ENCODE measurements at regions not wholly inside any gene's neighbourhood (a gene's known extent, or its start where the extent isn't known, plus 50 kb on each side); places are given as distances from the start of the nearest gene placed in this dataset.

DNA sequence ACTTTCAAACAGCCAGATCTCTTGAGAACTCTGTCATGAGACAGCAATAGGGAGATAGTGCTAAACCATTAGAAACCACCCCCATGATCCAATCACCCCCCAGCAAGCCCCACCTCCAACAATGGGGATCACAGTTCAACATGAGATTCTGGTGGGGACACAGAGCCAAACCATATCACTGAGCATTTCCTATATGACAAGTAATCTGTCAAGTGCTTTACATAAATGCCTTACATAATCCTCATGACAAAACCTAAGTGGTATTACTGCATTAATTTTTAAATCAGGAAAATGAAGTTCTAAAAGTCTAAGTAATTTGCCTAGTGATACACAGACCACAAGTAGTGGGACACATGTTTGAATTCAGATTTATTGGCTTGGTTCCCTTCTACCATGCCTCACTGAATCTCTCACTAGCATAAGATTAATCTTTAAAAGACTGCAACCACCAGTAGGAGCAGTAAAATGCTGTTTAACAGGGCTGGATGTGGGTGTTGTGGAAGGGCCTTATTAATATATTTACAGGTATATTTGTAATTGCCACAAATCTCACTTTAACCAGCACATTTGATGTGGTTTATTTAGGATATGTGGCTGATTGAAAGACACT, 323.1 kb upstream of the FBXO33 start:
- no peak for TF ChIP-seq HNF4G (IDR thresholded peaks at IDR 0.05)
- TF ChIP-seq, protein P1, sequence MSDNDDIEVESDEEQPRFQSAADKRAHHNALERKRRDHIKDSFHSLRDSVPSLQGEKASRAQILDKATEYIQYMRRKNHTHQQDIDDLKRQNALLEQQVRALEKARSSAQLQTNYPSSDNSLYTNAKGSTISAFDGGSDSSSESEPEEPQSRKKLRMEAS (IDR thresholded peaks at IDR 0.05), result no peak
- TF ChIP-seq RAD21 (IDR thresholded peaks at IDR 0.05), result no peak
- no peak for TF ChIP-seq NR2F2 (IDR thresholded peaks at IDR 0.05)
- TF ChIP-seq, protein P2, sequence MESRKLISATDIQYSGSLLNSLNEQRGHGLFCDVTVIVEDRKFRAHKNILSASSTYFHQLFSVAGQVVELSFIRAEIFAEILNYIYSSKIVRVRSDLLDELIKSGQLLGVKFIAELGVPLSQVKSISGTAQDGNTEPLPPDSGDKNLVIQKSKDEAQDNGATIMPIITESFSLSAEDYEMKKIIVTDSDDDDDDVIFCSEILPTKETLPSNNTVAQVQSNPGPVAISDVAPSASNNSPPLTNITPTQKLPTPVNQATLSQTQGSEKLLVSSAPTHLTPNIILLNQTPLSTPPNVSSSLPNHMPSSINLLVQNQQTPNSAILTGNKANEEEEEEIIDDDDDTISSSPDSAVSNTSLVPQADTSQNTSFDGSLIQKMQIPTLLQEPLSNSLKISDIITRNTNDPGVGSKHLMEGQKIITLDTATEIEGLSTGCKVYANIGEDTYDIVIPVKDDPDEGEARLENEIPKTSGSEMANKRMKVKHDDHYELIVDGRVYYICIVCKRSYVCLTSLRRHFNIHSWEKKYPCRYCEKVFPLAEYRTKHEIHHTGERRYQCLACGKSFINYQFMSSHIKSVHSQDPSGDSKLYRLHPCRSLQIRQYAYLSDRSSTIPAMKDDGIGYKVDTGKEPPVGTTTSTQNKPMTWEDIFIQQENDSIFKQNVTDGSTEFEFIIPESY (IDR thresholded peaks at IDR 0.05), result no peak
- TF ChIP-seq, protein P3, sequence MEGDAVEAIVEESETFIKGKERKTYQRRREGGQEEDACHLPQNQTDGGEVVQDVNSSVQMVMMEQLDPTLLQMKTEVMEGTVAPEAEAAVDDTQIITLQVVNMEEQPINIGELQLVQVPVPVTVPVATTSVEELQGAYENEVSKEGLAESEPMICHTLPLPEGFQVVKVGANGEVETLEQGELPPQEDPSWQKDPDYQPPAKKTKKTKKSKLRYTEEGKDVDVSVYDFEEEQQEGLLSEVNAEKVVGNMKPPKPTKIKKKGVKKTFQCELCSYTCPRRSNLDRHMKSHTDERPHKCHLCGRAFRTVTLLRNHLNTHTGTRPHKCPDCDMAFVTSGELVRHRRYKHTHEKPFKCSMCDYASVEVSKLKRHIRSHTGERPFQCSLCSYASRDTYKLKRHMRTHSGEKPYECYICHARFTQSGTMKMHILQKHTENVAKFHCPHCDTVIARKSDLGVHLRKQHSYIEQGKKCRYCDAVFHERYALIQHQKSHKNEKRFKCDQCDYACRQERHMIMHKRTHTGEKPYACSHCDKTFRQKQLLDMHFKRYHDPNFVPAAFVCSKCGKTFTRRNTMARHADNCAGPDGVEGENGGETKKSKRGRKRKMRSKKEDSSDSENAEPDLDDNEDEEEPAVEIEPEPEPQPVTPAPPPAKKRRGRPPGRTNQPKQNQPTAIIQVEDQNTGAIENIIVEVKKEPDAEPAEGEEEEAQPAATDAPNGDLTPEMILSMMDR (IDR thresholded peaks at IDR 0.05; ENCODE audit: low read depth, low read length, missing input control), result no peak
- TF ChIP-seq FOXA1 (IDR thresholded peaks at IDR 0.05), result no peak
- no peak for TF ChIP-seq HNF4A (conservative IDR thresholded peaks at IDR 0.05)
- TF ChIP-seq YY1 (IDR thresholded peaks at IDR 0.05), result no peak
- TF ChIP-seq, protein P4, sequence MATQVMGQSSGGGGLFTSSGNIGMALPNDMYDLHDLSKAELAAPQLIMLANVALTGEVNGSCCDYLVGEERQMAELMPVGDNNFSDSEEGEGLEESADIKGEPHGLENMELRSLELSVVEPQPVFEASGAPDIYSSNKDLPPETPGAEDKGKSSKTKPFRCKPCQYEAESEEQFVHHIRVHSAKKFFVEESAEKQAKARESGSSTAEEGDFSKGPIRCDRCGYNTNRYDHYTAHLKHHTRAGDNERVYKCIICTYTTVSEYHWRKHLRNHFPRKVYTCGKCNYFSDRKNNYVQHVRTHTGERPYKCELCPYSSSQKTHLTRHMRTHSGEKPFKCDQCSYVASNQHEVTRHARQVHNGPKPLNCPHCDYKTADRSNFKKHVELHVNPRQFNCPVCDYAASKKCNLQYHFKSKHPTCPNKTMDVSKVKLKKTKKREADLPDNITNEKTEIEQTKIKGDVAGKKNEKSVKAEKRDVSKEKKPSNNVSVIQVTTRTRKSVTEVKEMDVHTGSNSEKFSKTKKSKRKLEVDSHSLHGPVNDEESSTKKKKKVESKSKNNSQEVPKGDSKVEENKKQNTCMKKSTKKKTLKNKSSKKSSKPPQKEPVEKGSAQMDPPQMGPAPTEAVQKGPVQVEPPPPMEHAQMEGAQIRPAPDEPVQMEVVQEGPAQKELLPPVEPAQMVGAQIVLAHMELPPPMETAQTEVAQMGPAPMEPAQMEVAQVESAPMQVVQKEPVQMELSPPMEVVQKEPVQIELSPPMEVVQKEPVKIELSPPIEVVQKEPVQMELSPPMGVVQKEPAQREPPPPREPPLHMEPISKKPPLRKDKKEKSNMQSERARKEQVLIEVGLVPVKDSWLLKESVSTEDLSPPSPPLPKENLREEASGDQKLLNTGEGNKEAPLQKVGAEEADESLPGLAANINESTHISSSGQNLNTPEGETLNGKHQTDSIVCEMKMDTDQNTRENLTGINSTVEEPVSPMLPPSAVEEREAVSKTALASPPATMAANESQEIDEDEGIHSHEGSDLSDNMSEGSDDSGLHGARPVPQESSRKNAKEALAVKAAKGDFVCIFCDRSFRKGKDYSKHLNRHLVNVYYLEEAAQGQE (IDR thresholded peaks at IDR 0.05), result no peak
- no peak for TF ChIP-seq RXRA (IDR thresholded peaks at IDR 0.05)
- TF ChIP-seq EGR1 (IDR thresholded peaks at IDR 0.05; ENCODE audit: low read depth in 2 of 2), result no peak
- TF ChIP-seq JUND (IDR thresholded peaks at IDR 0.05), result no peak
- TF ChIP-seq TAF1 (conservative IDR thresholded peaks at IDR 0.05), result no peak
- TF ChIP-seq, protein P5, sequence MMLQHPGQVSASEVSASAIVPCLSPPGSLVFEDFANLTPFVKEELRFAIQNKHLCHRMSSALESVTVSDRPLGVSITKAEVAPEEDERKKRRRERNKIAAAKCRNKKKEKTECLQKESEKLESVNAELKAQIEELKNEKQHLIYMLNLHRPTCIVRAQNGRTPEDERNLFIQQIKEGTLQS (IDR thresholded peaks at IDR 0.05), result no peak
- no peak for TF ChIP-seq SP1 (IDR thresholded peaks at IDR 0.05)
- TF ChIP-seq GABPA (IDR thresholded peaks at IDR 0.05 in 1 of 2, conservative IDR thresholded peaks at IDR 0.05 in 1 of 2), result no peak
- TF ChIP-seq FOXA2 (IDR thresholded peaks at IDR 0.05), result no peak
- H3K9me3 ChIP-seq (ENCODE audit: control insufficient read depth in 4 of 4, low read length in 3 of 4), result no peaks in the 10 kb centered on the region
- no peaks in the 10 kb centered on the region for H3K4me1 ChIP-seq (ENCODE audit: control insufficient read depth in 4 of 4, insufficient read depth in 4 of 4, low read length in 3 of 4)
- H3K27ac ChIP-seq (ENCODE audit: low read depth in 1 of 2, low read length in 2 of 2), result no peak overlapping the region
- DNase-seq (ENCODE audit: low spot score), result no peak
- no peak overlapping the region for H3K4me3 ChIP-seq (ENCODE audit: low read depth in 1 of 3, low read length in 3 of 3)
- no peak overlapping the region for H3K9ac ChIP-seq (ENCODE audit: low read depth in 1 of 2, low read length in 2 of 2)
- H3K27me3 ChIP-seq (ENCODE audit: control insufficient read depth in 4 of 4, insufficient read depth in 4 of 4, low read length in 3 of 4), result no peaks in the 10 kb centered on the region
- no peaks in the 10 kb centered on the region for H3K36me3 ChIP-seq (ENCODE audit: control insufficient read depth in 4 of 4, insufficient read depth in 3 of 4, low read depth in 1 of 4, low read length in 3 of 4)
